ENCODE measurements at regions not wholly inside any gene's neighbourhood (a gene's known extent, or its start where the extent isn't known, plus 50 kb on each side); places are given as distances from the start of the nearest gene placed in this dataset.

DNA sequence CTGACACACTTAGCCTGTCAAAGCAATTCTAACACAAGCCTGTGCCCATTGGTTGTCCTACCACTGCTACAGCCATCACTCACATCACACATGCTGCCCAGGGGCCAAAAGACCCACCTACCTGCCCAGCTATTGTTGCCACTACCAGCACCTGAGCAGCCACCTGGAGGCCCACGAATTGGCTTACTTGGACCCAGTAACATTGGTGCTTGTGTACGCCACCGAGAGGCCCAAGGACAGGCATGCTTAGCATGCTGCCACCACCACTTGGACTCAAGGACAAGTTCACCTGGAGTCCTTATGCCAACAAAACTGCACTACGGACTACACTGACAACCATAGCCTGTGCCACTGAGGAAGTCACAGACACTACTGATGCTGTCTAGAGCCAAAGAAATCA is 221.1 kb downstream of the SLC38A4 start:
- CTCF ChIA-PET, result no interaction called here
- POLR2A ChIA-PET, result no interaction called here
- TF ChIP-seq HDGF (IDR thresholded peaks at IDR 0.05; ENCODE audit: borderline replicate concordance) (no peak), ELF4 (IDR thresholded peaks at IDR 0.05) (no peak), NFRKB (IDR thresholded peaks at IDR 0.05) (no peak), SP1 (IDR thresholded peaks at IDR 0.05) (no peak), ZNF384 (IDR thresholded peaks at IDR 0.05) (no peak), LEF1 (IDR thresholded peaks at IDR 0.05; ENCODE audit: borderline replicate concordance) (no peak), CTBP1 (IDR thresholded peaks at IDR 0.05; ENCODE audit: borderline replicate concordance) (no peak)
- TF ChIP-seq, protein P1, sequence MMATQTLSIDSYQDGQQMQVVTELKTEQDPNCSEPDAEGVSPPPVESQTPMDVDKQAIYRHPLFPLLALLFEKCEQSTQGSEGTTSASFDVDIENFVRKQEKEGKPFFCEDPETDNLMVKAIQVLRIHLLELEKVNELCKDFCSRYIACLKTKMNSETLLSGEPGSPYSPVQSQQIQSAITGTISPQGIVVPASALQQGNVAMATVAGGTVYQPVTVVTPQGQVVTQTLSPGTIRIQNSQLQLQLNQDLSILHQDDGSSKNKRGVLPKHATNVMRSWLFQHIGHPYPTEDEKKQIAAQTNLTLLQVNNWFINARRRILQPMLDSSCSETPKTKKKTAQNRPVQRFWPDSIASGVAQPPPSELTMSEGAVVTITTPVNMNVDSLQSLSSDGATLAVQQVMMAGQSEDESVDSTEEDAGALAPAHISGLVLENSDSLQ (IDR thresholded peaks at IDR 0.05), result no peak
- no peak for DNase-seq (ENCODE audit: extremely low spot score)

DNA sequence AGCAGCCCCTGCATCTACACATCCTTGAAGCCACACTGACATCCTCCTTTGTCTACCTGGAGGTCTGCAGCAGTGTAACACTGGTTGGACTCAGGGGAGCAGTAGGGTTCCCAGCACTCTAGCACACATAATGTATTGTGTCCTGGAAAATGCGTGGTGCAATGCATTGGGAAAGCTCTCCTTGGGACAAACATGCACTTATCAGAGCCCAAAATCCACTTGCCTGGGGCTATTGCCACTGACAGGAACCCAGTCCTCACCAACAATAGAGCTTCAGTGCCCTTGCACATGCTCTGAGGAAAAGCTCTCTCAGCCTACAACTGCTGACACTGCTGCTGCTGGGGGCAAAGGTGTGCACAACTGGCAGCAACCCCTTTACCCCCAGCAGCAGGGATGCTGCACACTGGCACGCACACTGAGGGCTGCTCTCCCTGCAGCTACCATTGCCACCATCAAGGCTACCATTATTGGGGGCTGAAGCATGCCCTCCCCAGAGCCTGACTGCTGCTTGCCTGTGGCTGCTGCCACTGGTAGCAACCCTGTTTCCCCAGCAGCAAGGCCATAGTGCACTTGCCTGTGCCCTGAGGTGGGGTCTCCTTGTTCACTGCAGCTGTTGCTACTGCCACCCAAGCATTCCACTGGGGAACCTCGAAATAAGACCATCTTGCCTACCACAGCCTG is 221.9 kb downstream of the SLC38A4 start:
- ChIA-PET POLR2A (no interaction called here), CTCF (no interaction called here)
- no peak for TF ChIP-seq SP1 (IDR thresholded peaks at IDR 0.05)
- no peak for TF ChIP-seq ELF4 (IDR thresholded peaks at IDR 0.05)
- no peak for TF ChIP-seq CTBP1 (IDR thresholded peaks at IDR 0.05; ENCODE audit: borderline replicate concordance)
- TF ChIP-seq ARNT (IDR thresholded peaks at IDR 0.05), result no peak
- TF ChIP-seq FOXA1 (IDR thresholded peaks at IDR 0.05), result no peak
- TF ChIP-seq L3MBTL2 (conservative IDR thresholded peaks at IDR 0.05), result no peak
- no peak for TF ChIP-seq NFRKB (IDR thresholded peaks at IDR 0.05)
- TF ChIP-seq, protein P1 (IDR thresholded peaks at IDR 0.05), result no peak
- no peak for TF ChIP-seq ZNF384 (IDR thresholded peaks at IDR 0.05)
- TF ChIP-seq SUZ12 (IDR thresholded peaks at IDR 0.05), result no peak
- TF ChIP-seq FOXM1 (IDR thresholded peaks at IDR 0.05; ENCODE audit: borderline replicate concordance), result no peak
- no peak for TF ChIP-seq BHLHE40 (IDR thresholded peaks at IDR 0.05; ENCODE audit: borderline replicate concordance)
- no peak for TF ChIP-seq HDGF (IDR thresholded peaks at IDR 0.05; ENCODE audit: borderline replicate concordance)
- no peak for TF ChIP-seq TARDBP (IDR thresholded peaks at IDR 0.05)
- no peak for TF ChIP-seq FOXK2 (IDR thresholded peaks at IDR 0.05)
- no peak for TF ChIP-seq LEF1 (IDR thresholded peaks at IDR 0.05; ENCODE audit: borderline replicate concordance)
- no peak for DNase-seq (ENCODE audit: extremely low spot score)

DNA sequence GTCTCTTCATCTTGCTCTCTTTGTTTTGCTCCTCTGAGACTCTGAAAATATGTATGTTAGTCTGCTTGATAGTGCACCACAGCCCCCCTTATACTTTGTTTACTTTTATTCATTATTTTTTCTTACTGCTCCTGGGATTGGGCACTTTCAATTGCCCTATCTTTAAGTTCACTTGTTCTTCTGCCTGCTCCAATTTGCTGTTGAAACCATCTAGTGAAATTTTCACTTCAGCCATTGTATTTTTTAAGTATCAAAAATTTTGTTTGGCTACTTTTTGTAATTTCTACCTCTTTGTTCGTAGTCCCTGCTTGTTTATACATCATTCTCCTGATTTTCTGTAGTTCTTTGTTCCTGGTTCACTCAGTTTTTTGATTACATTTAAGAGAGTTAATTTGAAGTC is 223.3 kb downstream of the SLC38A4 start:
- TF ChIP-seq HDGF (IDR thresholded peaks at IDR 0.05; ENCODE audit: borderline replicate concordance) (no peak), FOXM1 (IDR thresholded peaks at IDR 0.05; ENCODE audit: borderline replicate concordance) (no peak), BHLHE40 (IDR thresholded peaks at IDR 0.05; ENCODE audit: borderline replicate concordance) (no peak), FOXK2 (IDR thresholded peaks at IDR 0.05) (no peak), TARDBP (IDR thresholded peaks at IDR 0.05) (no peak), LEF1 (IDR thresholded peaks at IDR 0.05; ENCODE audit: borderline replicate concordance) (no peak), NFRKB (IDR thresholded peaks at IDR 0.05) (no peak), SP1 (IDR thresholded peaks at IDR 0.05) (no peak), FOXA1 (IDR thresholded peaks at IDR 0.05) (no peak), SUZ12 (IDR thresholded peaks at IDR 0.05) (no peak), ZNF384 (IDR thresholded peaks at IDR 0.05) (no peak), L3MBTL2 (conservative IDR thresholded peaks at IDR 0.05) (no peak)
- TF ChIP-seq, protein P1 (IDR thresholded peaks at IDR 0.05), result no peak
- POLR2A ChIA-PET, result no interaction called here
- CTCF ChIA-PET, result no interaction called here
- no peak for DNase-seq (ENCODE audit: extremely low spot score)

DNA sequence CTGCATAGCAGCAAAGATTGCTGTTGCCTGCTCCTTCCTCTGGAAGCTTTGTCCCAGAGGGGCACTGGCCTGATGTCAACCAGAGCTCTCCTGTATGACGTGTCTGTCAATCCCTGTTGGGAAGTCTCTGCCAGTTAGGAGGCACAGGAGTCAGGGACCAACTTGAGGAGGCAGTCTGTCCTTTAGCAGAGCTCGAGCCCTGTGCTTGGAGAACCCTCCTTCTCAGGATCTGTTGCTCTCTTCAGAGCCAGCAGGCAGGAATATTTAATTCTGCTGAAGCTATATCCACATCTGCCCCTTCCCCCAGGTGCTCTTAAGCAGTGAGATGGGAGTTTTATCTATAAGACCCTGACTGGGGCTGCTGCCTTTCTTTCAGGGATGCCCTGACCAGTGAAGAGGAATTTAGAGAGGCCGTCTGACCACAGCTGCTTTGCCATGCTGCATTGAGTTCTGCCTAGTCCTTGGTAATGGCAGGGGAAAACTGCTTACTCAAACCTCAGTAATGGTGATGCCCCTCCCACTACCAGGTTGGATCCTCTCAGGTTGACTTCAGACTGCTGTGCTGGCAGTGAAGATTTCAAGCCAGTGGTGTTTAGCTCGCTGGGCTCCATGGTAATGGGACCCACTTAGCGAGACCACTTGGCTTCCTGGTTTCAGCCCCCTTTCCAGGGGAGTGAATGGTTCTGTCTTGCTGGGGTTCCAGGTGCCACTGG is 218.6 kb upstream of the SLC38A2 start:
- ChIA-PET CTCF (interaction anchor here (0.5 to 0.7 kb wide), 2 partner anchors 35 to 859 kb away, joined by 3 read pairs; no protein-coding TSS in a partner anchor), POLR2A (no interaction called here)

More for the DNA sequence above, 218.6 kb upstream of the SLC38A2 start:
- no peak for DNase-seq (ENCODE audit: extremely low spot score)
- TF ChIP-seq ZNF384 (IDR thresholded peaks at IDR 0.05) (no peak), LEF1 (IDR thresholded peaks at IDR 0.05; ENCODE audit: borderline replicate concordance) (no peak), SP1 (IDR thresholded peaks at IDR 0.05) (no peak), BHLHE40 (IDR thresholded peaks at IDR 0.05; ENCODE audit: borderline replicate concordance) (no peak), CTBP1 (IDR thresholded peaks at IDR 0.05; ENCODE audit: borderline replicate concordance) (no peak), FOXM1 (IDR thresholded peaks at IDR 0.05; ENCODE audit: borderline replicate concordance) (no peak), NFRKB (IDR thresholded peaks at IDR 0.05) (no peak), FOXA1 (IDR thresholded peaks at IDR 0.05) (no peak), ELF4 (IDR thresholded peaks at IDR 0.05) (no peak), HDGF (IDR thresholded peaks at IDR 0.05; ENCODE audit: borderline replicate concordance) (no peak), ARNT (IDR thresholded peaks at IDR 0.05) (no peak), SUZ12 (IDR thresholded peaks at IDR 0.05) (no peak), L3MBTL2 (conservative IDR thresholded peaks at IDR 0.05) (no peak), FOXK2 (IDR thresholded peaks at IDR 0.05) (no peak), TARDBP (IDR thresholded peaks at IDR 0.05) (no peak)
- TF ChIP-seq, protein P1 (IDR thresholded peaks at IDR 0.05), result no peak

Data from HEK293T (cell line).